H1 (cell line): ENCODE measurements at regions not wholly inside any gene's neighbourhood (a gene's known extent, or its start where the extent isn't known, plus 50 kb on each side); places are given as distances from the start of the nearest gene placed in this dataset.

ENCODE experiments used
- CHD7 ChIP-seq: fragments of 300-600 bp; sonication (generic); IDR thresholded peaks from 2 replicates; pipeline ENCODE4 v1.7.1; 2012; ENCODE audit warnings: low read length, moderate library complexity, mild to moderate bottlenecking, inconsistent platforms; ENCODE audit not compliant: insufficient replicate concordance
- CTCF ChIP-seq, 3 experiments: IDR thresholded peaks; 1 replicate in 2 of 3; 2 replicates in 1 of 3; pipeline versions ENCODE4 v1.5.1 to v1.6.1; 2011; ENCODE audit warnings: low read length in 3 of 3, mild to moderate bottlenecking in 3 of 3, inconsistent platforms in 2 of 3, low read depth in 1 of 3, moderate library complexity in 1 of 3; ENCODE audit not compliant: insufficient read depth in 1 of 3; ENCODE audit errors: control extremely low read depth in 1 of 3
- EGR1 ChIP-seq: IDR thresholded peaks from 2 replicates; pipeline ENCODE4 v1.6.1; 2011; ENCODE audit warnings: low read depth, low read length, borderline replicate concordance
- EP300 ChIP-seq, 2 experiments: IDR thresholded peaks; 1 replicate in 1 of 2; 2 replicates in 1 of 2; pipeline ENCODE4 v1.6.1; 2011 to 2012; ENCODE audit warnings: low read depth in 2 of 2, low read length in 2 of 2, mild to moderate bottlenecking in 2 of 2, borderline replicate concordance in 1 of 2, inconsistent platforms in 1 of 2, moderate library complexity in 1 of 2
- JUND ChIP-seq: IDR thresholded peaks from 2 replicates; pipeline ENCODE4 v1.6.1; 2011; ENCODE audit warnings: mild to moderate bottlenecking, improper control_type of control experiment, low read length
- MAFK ChIP-seq: IDR thresholded peaks from 2 replicates; pipeline ENCODE4 v1.6.1; 2012; ENCODE audit warnings: low read depth, mild to moderate bottlenecking, improper control_type of control experiment, low read length
- MAX ChIP-seq: IDR thresholded peaks from 2 replicates; pipeline ENCODE4 v1.6.1; 2012; ENCODE audit warnings: inconsistent platforms
- POLR2AphosphoS5 ChIP-seq: IDR thresholded peaks from 2 replicates; pipeline ENCODE4 v1.6.1; 2011; ENCODE audit warnings: low read depth, low read length
- POU5F1 ChIP-seq: IDR thresholded peaks from 2 replicates; pipeline ENCODE4 v1.6.1; 2011; ENCODE audit warnings: low read depth, mild to moderate bottlenecking, low read length, moderate library complexity
- RAD21 ChIP-seq, 2 experiments: IDR thresholded peaks in 1 of 2; conservative IDR thresholded peaks in 1 of 2; 2 replicates each; pipeline ENCODE4 v1.6.1; 2011; ENCODE audit warnings: low read depth in 2 of 2, low read length in 2 of 2, improper control_type of control experiment in 1 of 2, inconsistent platforms in 1 of 2, mild to moderate bottlenecking in 1 of 2, moderate library complexity in 1 of 2
- TAF1 ChIP-seq: IDR thresholded peaks from 2 replicates; pipeline ENCODE4 v1.6.1; 2011; ENCODE audit warnings: mild to moderate bottlenecking, low read depth, low read length
- USF2 ChIP-seq: IDR thresholded peaks from 2 replicates; pipeline ENCODE4 v1.6.1; 2011; ENCODE audit warnings: low read length, improper control_type of control experiment
- ZNF274 ChIP-seq: IDR thresholded peaks from 2 replicates; pipeline ENCODE4 v1.7.0; 2012; ENCODE audit warnings: low read length, borderline replicate concordance; ENCODE audit errors: extremely low read depth

GRCh38 chr3:8136553-8136952, 365.1 kb upstream of the LMCD1 start:
- no peak for TF ChIP-seq TAF1
- TF ChIP-seq RAD21 (IDR thresholded peaks at IDR 0.05 in 1 of 2, conservative IDR thresholded peaks at IDR 0.05 in 1 of 2; ENCODE audit: low read depth in 2 of 2, low read length in 2 of 2), result no peak
- TF ChIP-seq MAX, result no peak
- no peak for TF ChIP-seq EP300 (IDR thresholded peaks at IDR 0.05; ENCODE audit: borderline replicate concordance in 1 of 2, low read depth in 2 of 2, low read length in 2 of 2)
- TF ChIP-seq ZNF274, result no peak
- TF ChIP-seq USF2, result no peak
- no peak for TF ChIP-seq MAFK
- no peak for TF ChIP-seq CTCF (IDR thresholded peaks at IDR 0.05; ENCODE audit: control extremely low read depth in 1 of 3, insufficient read depth in 1 of 3, low read depth in 1 of 3, low read length in 3 of 3)
- TF ChIP-seq POU5F1, result no peak
- TF ChIP-seq POLR2AphosphoS5, result no peak
- TF ChIP-seq JUND, result no peak
- no peak for TF ChIP-seq CHD7
- TF ChIP-seq EGR1, result no peak
